ENCODE measurements at regions not wholly inside any gene's neighbourhood (a gene's known extent, or its start where the extent isn't known, plus 50 kb on each side); places are given as distances from the start of the nearest gene placed in this dataset.

DNA sequence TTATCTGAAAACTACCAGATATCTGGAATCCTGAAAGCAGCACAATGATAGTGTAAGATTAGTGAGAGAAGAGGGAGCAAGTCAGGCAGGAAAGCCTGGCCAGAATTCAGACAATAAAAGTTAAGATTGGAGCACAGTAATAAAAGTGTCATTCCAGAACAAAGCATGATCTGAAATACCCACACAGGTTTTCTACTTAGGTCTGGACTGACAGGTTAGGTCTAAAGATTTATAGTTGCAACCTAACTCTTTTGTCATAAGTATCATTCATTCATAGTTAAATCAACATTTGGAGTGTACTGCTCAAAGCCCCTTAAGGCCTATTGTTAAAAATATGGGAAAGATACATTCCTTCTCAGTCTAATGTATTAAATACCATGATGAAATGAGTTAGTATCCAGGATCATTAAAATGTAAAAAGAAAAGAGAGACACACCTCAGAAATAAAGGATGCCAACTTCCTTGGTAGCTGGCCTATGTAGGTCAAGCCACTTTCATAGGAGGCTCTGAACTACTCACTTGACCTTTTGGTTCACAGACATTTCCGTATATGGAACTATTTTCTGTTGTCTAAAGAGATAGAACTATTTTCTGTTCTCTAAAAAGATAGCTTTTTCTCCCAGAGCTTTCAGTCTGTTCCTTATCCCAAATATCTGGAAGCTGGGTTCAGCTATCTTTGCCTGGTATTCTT, 105.2 kb downstream of the FAS start:
- H3K27me3 ChIP-seq (ENCODE audit: low read depth) = no peaks in the 10 kb centered on the region
- no peak overlapping the region for H3K27ac ChIP-seq (replicated peaks)
- H3K4me3 ChIP-seq = no peak overlapping the region
- DNase-seq = no peak
- TF ChIP-seq, protein P1, sequence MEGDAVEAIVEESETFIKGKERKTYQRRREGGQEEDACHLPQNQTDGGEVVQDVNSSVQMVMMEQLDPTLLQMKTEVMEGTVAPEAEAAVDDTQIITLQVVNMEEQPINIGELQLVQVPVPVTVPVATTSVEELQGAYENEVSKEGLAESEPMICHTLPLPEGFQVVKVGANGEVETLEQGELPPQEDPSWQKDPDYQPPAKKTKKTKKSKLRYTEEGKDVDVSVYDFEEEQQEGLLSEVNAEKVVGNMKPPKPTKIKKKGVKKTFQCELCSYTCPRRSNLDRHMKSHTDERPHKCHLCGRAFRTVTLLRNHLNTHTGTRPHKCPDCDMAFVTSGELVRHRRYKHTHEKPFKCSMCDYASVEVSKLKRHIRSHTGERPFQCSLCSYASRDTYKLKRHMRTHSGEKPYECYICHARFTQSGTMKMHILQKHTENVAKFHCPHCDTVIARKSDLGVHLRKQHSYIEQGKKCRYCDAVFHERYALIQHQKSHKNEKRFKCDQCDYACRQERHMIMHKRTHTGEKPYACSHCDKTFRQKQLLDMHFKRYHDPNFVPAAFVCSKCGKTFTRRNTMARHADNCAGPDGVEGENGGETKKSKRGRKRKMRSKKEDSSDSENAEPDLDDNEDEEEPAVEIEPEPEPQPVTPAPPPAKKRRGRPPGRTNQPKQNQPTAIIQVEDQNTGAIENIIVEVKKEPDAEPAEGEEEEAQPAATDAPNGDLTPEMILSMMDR (IDR thresholded peaks at IDR 0.05; ENCODE audit: borderline replicate concordance) = no peak
- peaks cover 32% of the 10 kb centered on the region for H3K4me1 ChIP-seq
- no peaks in the 10 kb centered on the region for H3K9me3 ChIP-seq (replicated peaks)
- no peaks in the 10 kb centered on the region for H3K36me3 ChIP-seq
- intact Hi-C loops (cut with micrococcal nuclease) = no loop called here

DNA sequence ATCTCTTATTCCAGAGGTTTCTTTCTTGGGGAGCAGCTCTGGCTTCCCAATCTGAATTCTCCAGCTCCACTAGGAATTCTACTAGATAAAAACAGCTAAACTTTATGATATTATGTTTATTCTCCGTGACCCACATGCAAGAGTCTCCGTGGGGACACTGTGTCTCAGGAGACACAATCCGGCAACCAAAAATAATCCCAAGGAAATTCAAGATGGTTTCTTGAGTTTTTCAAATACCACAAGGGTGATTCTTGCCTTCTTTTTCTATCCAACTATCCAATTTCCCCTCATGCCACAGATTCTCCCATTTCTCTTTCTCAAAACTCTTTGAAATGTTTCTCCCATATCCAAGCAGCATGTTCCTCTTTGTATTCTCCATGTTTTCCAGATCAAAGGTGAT, 103.1 kb downstream of the FAS start:
- intact Hi-C loops (cut with micrococcal nuclease) = no loop called here
- TF ChIP-seq, protein P1 (IDR thresholded peaks at IDR 0.05; ENCODE audit: borderline replicate concordance) = no peak
- Histone ChIP-seq H3K9me3 (replicated peaks) (no peaks in the 10 kb centered on the region), H3K4me1 (peaks cover 27% of the 10 kb centered on the region), H3K36me3 (no peaks in the 10 kb centered on the region), H3K27me3 (ENCODE audit: low read depth) (no peaks in the 10 kb centered on the region), H3K4me3 (no peak overlapping the region), H3K27ac (replicated peaks) (peak overlapping the region; percentile 8)
- no peak for DNase-seq

DNA sequence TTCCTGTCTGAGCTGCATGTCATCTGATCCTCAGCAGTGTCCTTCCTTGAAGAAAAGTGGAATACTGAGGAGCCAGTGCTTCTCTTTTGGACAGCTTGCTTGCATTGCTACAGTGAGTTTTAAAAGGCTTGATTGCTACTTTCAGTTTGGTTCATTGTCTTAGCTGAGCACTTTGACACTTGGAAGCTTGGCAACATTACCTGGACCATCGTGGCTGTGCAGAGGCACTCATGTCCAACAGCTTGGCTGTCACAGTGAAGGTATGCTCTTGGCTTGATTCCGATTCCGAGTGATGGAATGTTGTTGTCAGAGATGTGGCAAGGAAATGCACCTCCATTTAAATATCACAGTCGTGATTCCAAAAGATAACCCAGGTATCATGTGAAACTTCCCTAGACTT, 102.4 kb downstream of the FAS start:
- H3K27me3 ChIP-seq (ENCODE audit: low read depth) = no peaks in the 10 kb centered on the region
- TF ChIP-seq, protein P1 (IDR thresholded peaks at IDR 0.05; ENCODE audit: borderline replicate concordance) = no peak
- DNase-seq = no peak
- H3K4me3 ChIP-seq = no peak overlapping the region
- no peaks in the 10 kb centered on the region for H3K9me3 ChIP-seq (replicated peaks)
- H3K36me3 ChIP-seq = no peaks in the 10 kb centered on the region
- intact Hi-C loops (cut with micrococcal nuclease) = no loop called here
- peaks cover 27% of the 10 kb centered on the region for H3K4me1 ChIP-seq
- peak overlapping the region; percentile 8 for H3K27ac ChIP-seq (replicated peaks)

DNA sequence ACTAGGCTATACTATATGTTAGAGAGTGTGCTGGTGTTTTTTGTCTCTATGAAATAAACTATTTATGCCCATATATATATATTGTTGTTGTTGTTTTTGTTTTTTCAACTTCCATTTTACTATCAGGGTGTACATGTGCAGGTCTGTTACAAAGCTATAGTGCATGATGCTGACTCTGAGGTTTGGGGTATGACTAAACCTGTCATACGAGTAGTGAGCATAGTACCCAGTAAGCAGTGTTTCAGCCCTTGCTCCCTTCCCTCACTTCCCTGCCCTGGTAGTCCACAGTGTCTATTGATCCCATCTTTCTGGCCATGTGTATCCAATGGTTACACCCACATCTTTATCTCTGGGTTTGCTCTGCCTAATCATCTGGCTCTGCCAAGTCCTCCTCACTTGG, 101.8 kb downstream of the FAS start:
- no peak for DNase-seq
- TF ChIP-seq, protein P1 (IDR thresholded peaks at IDR 0.05; ENCODE audit: borderline replicate concordance) = no peak
- intact Hi-C loops (cut with micrococcal nuclease) = no loop called here
- peaks cover 33% of the 10 kb centered on the region for H3K4me1 ChIP-seq
- H3K4me3 ChIP-seq = no peak overlapping the region
- no peaks in the 10 kb centered on the region for H3K36me3 ChIP-seq
- H3K27ac ChIP-seq (replicated peaks) = peak overlapping the region; percentile 8
- no peaks in the 10 kb centered on the region for H3K27me3 ChIP-seq (ENCODE audit: low read depth)
- H3K9me3 ChIP-seq (replicated peaks) = no peaks in the 10 kb centered on the region

DNA sequence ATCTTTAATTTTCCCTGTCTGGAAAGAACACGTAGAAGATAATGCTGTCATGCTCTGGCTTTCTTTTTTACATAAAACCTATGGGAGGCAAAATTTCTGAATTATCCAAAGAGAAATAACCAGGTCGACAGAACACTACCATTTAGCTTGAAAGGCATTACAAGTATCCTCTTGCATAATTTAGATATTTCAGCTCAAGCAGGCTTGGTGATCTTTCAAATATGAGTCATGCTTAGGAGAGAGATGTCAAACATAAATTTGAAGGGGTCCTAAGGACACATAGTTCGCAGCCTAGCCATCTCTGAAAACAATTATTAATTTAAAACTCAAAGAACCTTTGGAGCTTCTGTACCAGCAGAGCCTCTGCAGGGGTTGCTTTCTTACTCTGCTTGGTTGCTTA, 100.9 kb downstream of the FAS start:
- TF ChIP-seq, protein P1 (IDR thresholded peaks at IDR 0.05; ENCODE audit: borderline replicate concordance) = no peak
- Histone ChIP-seq H3K27me3 (ENCODE audit: low read depth) (no peaks in the 10 kb centered on the region), H3K4me1 (peaks cover 38% of the 10 kb centered on the region), H3K36me3 (no peaks in the 10 kb centered on the region), H3K9me3 (replicated peaks) (no peaks in the 10 kb centered on the region), H3K4me3 (no peak overlapping the region), H3K27ac (replicated peaks) (no peak overlapping the region)
- DNase-seq = no peak
- intact Hi-C loops (cut with micrococcal nuclease) = no loop called here

Measured in left ventricle myocardium inferior (tissue), 1 donor.